GDM1 (cell line): ENCODE measurements at regions not wholly inside any gene's neighbourhood (a gene's known extent, or its start where the extent isn't known, plus 50 kb on each side); places are given as distances from the start of the nearest gene placed in this dataset.
A peak's percentile ranks its signal among the peaks of the same experiment; 100 is the strongest.

Experiments
- DNase-seq: peaks from one replicate; lab custom pipeline; 2025; lab: John Stamatoyannopoulos, UW

GRCh38 chr6:130314271-130314670, 51.5 kb upstream of the TMEM200A start:
- no peak for DNase-seq

- DNase-seq, result no peak
These were observed 52.6 kb upstream of the TMEM200A start for GRCh38 chr6:130313206-130313605.

GRCh38 chr6:130309028-130309427, 56.8 kb upstream of the TMEM200A start:
- DNase-seq, result no peak

GRCh38 chr6:130307752-130308361, 58.0 kb upstream of the TMEM200A start:
- DNase-seq, result no peak

GRCh38 chr6:130306377-130306776, 59.4 kb upstream of the TMEM200A start:
- DNase-seq, result no peak

GRCh38 chr6:130303431-130303830, 62.4 kb upstream of the TMEM200A start:
- no peak for DNase-seq

GRCh38 chr6:130298258-130298657, 67.6 kb upstream of the TMEM200A start:
- no peak for DNase-seq

GRCh38 chr6:130296854-130297253, 69.0 kb upstream of the TMEM200A start:
- DNase-seq, result no peak

- DNase-seq, result no peak
These were observed 71.0 kb upstream of the SAMD3 start for GRCh38 chr6:130293800-130294199.

- DNase-seq, result no peak
These were observed 65.3 kb upstream of the SAMD3 start for GRCh38 chr6:130288065-130288464.

- DNase-seq, result peak; percentile 1
These were observed 59.7 kb upstream of the SAMD3 start for GRCh38 chr6:130282234-130282995.

- no peak for DNase-seq
These were observed 53.8 kb upstream of the SAMD3 start for GRCh38 chr6:130276507-130276906.

- DNase-seq, result no peak
These were observed 51.3 kb upstream of the SAMD3 start for GRCh38 chr6:130274007-130274406.
